ENCODE measurements at regions not wholly inside any gene's neighbourhood (a gene's known extent, or its start where the extent isn't known, plus 50 kb on each side); places are given as distances from the start of the nearest gene placed in this dataset.

DNA sequence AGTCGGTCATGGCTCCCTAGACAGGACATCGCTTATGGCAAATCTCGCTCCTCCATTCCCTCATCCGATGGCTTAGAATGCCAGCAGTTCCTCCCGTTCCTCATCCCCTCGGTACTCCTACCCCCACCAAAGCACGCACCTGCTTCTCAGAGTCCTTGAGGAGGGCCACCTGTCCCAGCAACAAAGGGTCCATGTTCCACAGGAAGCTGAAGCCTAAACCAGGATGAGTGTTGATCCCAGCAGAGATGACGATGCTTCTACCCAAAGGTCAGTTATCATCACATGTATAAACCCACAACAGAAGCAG lies 111.2 kb downstream of the THBS2 start:
- no peak for TF ChIP-seq POLR2A (IDR thresholded peaks at IDR 0.05)
- no peak for TF ChIP-seq CTCF (IDR thresholded peaks at IDR 0.05)
- no peak for TF ChIP-seq EP300 (IDR thresholded peaks at IDR 0.05)
- TF ChIP-seq POLR2AphosphoS5 (IDR thresholded peaks at IDR 0.05): no peak

All from stomach (tissue), 4 donors.